Activated naive CD8-positive, alpha-beta T cell treated with anti-CD3 and anti-CD28 coated beads for 36 hours (primary cell): ENCODE measurements at regions not wholly inside any gene's neighbourhood (a gene's known extent, or its start where the extent isn't known, plus 50 kb on each side); places are given as distances from the start of the nearest gene placed in this dataset.

Experiments
- DNase-seq: peaks from one replicate; pipeline ENCODE4 v3.0.0; 2021
- H3K27ac Mint-ChIP-seq: one replicate; pipeline ENCODE4 v1.8.0; 2022; ENCODE audit warnings: mild to moderate bottlenecking, moderate library complexity, mixed read lengths
- H3K27me3 Mint-ChIP-seq: one replicate; pipeline ENCODE4 v1.8.0; 2022; ENCODE audit warnings: mild to moderate bottlenecking, mixed read lengths
- H3K36me3 Mint-ChIP-seq: one replicate; pipeline ENCODE4 v1.8.0; 2021; ENCODE audit warnings: mild to moderate bottlenecking, mixed read lengths
- H3K4me1 Mint-ChIP-seq: one replicate; pipeline ENCODE4 v1.8.0; 2021; ENCODE audit warnings: mixed read lengths
- H3K4me3 Mint-ChIP-seq: one replicate; pipeline ENCODE4 v1.8.0; 2022; ENCODE audit warnings: mild to moderate bottlenecking, moderate library complexity, mixed read lengths
- H3K9me3 Mint-ChIP-seq: one replicate; pipeline ENCODE4 v1.8.0; 2022; ENCODE audit warnings: mixed read lengths

DNA sequence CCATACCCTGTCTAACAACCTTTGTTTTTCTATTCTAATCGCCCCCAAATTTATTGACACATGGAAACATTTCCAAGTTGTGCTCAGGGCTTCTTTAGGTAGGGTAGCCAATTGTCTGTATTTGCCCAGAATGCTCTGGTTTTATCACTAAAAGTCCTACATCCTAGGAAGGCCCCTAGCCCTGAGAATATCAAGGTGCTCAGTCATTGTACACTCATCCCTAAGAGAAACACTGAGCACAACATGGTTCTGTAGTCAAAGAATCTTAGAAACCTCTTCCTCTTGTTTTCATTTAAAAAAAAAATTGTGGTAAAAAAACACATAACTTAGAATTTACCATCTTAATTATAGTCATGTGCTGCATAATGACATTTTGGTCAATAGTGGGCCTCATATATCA lies 69.0 kb upstream of the BASP1 start:
- no peak overlapping the region for H3K27ac Mint-ChIP-seq
- H3K4me1 Mint-ChIP-seq: no peaks in the 10 kb centered on the region
- no peak overlapping the region for H3K4me3 Mint-ChIP-seq
- H3K36me3 Mint-ChIP-seq: no peaks in the 10 kb centered on the region
- H3K9me3 Mint-ChIP-seq: no peaks in the 10 kb centered on the region
- no peak for DNase-seq
- H3K27me3 Mint-ChIP-seq: peaks cover 3% of the 10 kb centered on the region

DNA sequence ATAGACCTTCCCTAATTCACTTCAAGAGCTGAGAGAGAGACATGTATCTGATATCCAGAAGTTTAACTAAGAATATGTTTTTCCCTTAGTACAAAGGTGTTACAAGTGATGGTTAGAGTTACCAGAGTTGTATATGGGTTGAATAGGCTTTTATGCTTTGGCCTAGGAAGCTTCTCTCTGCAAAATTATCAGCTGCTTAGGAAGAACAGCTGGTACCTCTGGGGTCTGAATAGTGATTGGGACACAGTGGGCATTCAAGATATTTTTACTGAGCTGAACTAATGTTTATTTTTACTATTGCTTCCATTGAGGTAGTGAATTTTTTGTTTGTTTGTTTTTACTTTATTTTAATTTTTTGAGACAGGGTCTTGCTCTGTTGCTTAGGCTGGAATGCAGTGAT lies 67.6 kb upstream of the BASP1 start:
- DNase-seq: no peak

DNA sequence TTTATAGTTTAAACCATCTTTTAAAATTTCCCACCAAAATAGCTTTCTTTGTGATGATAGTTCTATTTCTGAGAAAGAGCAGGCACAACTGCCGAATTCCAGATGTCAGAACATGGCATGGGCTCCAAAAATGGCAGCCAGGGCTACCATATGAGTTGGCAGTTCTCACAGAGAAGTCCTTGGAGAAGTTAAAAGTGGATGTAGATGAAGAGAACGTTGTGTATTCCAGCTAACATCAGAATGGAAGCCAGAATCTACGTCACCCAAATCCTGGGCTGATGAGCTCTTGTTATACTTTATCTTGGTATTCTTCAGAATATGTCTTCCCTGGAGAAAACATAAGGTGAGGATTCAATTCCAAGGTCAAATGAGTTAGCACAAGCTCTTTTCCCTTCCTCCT lies 66.9 kb upstream of the BASP1 start:
- Mint-ChIP-seq H3K36me3 (no peaks in the 10 kb centered on the region), H3K27me3 (peaks cover 3% of the 10 kb centered on the region), H3K27ac (no peak overlapping the region), H3K9me3 (no peaks in the 10 kb centered on the region), H3K4me3 (no peak overlapping the region), H3K4me1 (no peaks in the 10 kb centered on the region)
- DNase-seq: no peak

More for the DNA sequence above, 67.6 kb upstream of the BASP1 start:
- Mint-ChIP-seq H3K27me3 (peaks cover 3% of the 10 kb centered on the region), H3K36me3 (no peaks in the 10 kb centered on the region), H3K27ac (no peak overlapping the region), H3K4me1 (no peaks in the 10 kb centered on the region), H3K9me3 (no peaks in the 10 kb centered on the region), H3K4me3 (no peak overlapping the region)

DNA sequence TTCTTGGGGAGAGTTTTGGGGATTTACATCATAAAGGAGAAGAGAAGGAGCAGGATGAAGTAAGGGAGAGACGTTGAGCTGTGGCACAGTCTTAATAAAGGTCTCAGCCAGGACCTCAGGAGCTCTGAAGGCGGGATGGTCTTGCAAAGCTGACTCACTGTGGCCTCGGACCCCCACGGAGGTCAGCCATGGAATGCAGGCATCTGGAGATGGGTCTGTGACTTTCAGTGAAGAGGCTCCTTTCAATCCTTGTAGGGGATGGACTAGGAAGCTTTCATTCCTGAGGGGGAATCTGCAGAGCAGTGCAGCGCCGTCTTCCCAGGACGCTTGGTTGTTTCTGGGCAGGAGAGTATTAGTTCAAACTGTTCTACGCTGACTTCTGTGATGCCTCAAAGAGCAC lies 65.7 kb upstream of the BASP1 start:
- no peak for DNase-seq
- H3K4me1 Mint-ChIP-seq: no peaks in the 10 kb centered on the region
- no peaks in the 10 kb centered on the region for H3K36me3 Mint-ChIP-seq
- no peak overlapping the region for H3K4me3 Mint-ChIP-seq
- no peaks in the 10 kb centered on the region for H3K9me3 Mint-ChIP-seq
- H3K27ac Mint-ChIP-seq: no peak overlapping the region
- no peaks in the 10 kb centered on the region for H3K27me3 Mint-ChIP-seq

DNA sequence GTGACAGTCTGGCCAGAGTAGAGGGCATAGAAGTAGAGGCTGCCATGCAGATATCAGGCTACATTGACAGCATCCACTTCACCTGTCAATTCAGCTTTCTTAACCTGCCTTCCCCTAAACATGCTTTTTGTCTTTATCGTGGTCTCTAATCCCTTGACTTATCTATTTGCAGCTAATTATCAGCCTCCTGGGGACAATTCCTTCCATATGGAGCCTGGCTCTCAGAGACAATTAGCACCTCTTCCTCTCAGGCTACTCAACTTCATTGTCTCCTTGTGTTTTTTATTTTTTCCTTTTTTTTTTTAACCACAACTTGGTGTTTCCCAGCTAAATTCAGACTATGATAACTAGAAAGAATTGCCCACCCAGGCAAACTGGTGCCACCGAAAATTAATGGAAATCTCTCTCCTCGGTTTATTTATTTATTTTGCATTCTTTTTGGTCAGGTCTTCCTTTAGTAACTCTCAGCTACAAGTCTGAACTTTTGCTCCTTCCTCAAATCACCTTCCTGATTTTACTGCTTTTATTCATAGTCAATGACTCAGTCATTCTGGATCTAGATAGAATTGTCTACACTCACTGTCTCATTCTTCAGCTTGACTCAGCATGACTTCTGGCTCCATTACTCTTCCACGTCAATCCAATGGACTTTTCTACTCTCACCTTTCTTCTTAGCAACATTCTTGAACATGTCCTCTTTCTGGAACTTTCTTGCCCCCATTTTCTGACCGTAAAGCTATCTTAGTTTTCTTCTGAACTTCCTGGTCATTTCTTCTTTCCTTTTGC lies 63.0 kb upstream of the BASP1 start:
- Mint-ChIP-seq H3K36me3 (no peaks in the 10 kb centered on the region), H3K4me3 (no peak overlapping the region), H3K9me3 (no peaks in the 10 kb centered on the region), H3K27me3 (no peaks in the 10 kb centered on the region), H3K4me1 (no peaks in the 10 kb centered on the region), H3K27ac (no peak overlapping the region)
- DNase-seq: no peak

DNA sequence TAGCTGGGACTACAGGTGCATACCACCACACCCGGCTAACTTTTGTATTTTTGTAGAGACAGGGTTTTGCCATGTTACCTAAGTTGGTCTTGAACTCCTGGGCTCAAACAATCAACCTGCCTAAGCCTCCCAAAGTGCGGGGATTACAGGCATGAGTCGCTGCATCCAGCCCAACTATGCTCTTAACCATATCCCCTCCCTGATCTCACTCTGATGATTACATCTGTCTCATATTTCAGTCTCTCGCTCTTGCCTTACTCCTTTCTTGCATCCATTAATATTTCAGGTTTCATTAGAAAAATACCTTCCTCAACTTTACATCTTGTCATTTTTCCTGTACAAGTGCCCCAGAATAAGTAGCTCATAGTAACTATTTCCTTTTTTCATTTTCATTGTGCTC lies 61.0 kb upstream of the BASP1 start:
- Mint-ChIP-seq H3K9me3 (no peaks in the 10 kb centered on the region), H3K4me1 (no peaks in the 10 kb centered on the region), H3K27ac (no peak overlapping the region), H3K4me3 (no peak overlapping the region), H3K27me3 (no peaks in the 10 kb centered on the region), H3K36me3 (no peaks in the 10 kb centered on the region)
- DNase-seq: no peak

DNA sequence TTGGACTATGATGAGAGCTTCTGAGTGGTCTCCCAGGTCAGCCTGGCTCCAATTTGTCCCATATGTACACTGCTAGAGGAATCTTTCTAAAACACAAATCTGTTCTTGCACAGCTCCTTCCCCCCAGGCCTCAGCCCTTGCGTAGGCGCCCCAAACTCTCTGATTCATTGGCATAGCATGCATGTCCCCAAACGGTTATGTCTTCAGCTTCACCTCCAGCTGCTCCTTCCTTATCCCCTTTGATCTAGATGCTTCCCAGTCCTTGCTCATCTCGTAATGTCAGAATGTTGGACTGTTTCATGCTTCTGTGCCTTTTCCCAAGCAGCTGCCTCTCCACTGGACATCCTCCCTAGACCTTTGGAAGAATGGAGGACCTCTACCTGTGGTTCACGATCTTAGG lies 60.1 kb upstream of the BASP1 start:
- no peak overlapping the region for H3K4me3 Mint-ChIP-seq
- H3K36me3 Mint-ChIP-seq: no peaks in the 10 kb centered on the region
- H3K27me3 Mint-ChIP-seq: no peaks in the 10 kb centered on the region
- no peaks in the 10 kb centered on the region for H3K9me3 Mint-ChIP-seq
- H3K4me1 Mint-ChIP-seq: no peaks in the 10 kb centered on the region
- no peak overlapping the region for H3K27ac Mint-ChIP-seq
- DNase-seq: no peak

DNA sequence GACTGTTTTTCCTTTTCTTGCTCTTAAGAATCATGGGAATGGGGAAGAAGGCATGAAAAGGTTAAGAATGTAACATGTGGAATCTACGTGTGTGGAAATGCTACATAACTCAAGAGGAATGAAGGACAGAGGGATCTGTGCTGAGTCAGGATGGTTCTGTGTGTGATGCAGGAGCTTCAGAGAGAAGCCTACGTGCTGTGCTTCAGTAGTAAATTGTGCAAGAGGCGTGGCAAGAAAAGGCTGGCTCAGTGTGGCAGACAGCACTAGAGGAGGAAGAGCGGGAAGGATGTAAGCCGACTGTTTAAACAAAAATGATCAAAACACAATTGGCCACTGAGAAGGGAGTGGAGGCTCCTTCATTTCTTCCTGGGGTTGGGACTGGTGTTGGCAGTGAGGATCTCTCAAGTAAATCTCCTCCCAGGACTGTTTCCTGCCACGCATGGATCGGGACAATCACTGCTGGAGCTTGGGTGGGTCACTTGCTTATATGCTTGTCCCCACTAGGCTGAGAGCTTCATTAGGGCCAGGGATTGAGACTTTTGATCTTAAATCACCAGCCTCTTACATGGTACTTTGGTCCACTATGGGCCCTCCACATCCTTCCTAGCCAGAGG lies 59.4 kb upstream of the BASP1 start:
- Mint-ChIP-seq H3K27ac (no peak overlapping the region), H3K4me3 (no peak overlapping the region), H3K4me1 (no peaks in the 10 kb centered on the region), H3K9me3 (no peaks in the 10 kb centered on the region), H3K36me3 (no peaks in the 10 kb centered on the region), H3K27me3 (no peaks in the 10 kb centered on the region)
- DNase-seq: no peak

DNA sequence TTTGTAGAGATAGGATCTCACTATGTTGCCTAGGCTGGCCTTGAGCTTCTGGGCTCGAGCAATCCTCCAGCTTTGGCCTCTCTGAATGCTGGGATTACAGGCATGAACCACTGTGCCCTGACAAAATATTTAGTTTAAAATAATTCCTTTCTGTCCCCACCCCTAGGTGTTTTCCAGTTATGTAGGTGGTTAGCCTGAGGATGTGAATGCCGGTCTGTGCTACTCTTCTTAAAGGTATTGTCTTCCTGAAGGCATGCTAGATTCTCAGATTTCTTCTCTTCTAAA lies 56.7 kb upstream of the BASP1 start:
- Mint-ChIP-seq H3K27me3 (no peaks in the 10 kb centered on the region), H3K27ac (no peak overlapping the region), H3K36me3 (no peaks in the 10 kb centered on the region), H3K9me3 (no peaks in the 10 kb centered on the region), H3K4me3 (no peak overlapping the region), H3K4me1 (no peaks in the 10 kb centered on the region)
- no peak for DNase-seq

DNA sequence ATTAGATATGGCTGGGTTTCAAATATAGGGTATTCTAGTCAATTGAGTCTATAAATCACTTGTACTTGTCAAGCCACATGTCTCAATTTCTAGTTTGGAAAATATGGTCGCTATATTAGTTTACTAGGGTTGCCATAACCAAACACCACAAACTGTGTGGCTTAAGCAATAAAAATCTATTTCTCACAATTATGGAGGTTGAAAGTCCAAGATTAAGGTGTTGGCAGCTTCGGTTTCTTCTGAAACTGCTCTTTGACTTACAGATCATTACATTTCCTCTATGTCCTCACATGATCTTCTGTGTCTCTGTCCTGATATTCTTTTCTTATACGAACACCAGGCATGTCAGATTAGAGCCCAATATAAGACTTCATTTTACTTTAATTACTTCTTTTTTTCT lies 55.8 kb upstream of the BASP1 start:
- H3K4me1 Mint-ChIP-seq: no peaks in the 10 kb centered on the region
- H3K9me3 Mint-ChIP-seq: no peaks in the 10 kb centered on the region
- H3K4me3 Mint-ChIP-seq: no peak overlapping the region
- no peaks in the 10 kb centered on the region for H3K36me3 Mint-ChIP-seq
- H3K27me3 Mint-ChIP-seq: no peaks in the 10 kb centered on the region
- no peak overlapping the region for H3K27ac Mint-ChIP-seq
- no peak for DNase-seq

DNA sequence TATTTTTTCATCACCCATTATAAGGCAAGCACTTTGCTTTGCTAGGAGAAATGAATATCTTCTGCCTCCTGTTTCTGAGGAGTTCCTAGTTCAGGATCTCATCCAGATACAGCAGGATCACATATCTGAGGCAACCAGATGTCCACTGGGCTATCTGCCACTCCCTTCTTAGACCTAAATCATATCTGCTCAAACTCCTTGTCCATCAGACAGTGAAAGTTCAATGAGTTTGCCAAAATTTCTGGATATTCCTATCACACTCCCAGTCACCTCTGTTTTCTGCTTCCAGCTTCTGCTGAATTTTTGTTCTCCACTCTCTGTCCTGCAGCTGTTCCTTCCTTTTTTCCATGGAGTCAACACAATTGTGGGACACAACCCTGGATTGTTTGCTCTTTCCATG lies 54.2 kb upstream of the BASP1 start:
- Mint-ChIP-seq H3K27me3 (no peaks in the 10 kb centered on the region), H3K36me3 (no peaks in the 10 kb centered on the region), H3K27ac (no peak overlapping the region), H3K4me1 (no peaks in the 10 kb centered on the region), H3K9me3 (no peaks in the 10 kb centered on the region), H3K4me3 (no peak overlapping the region)
- no peak for DNase-seq

DNA sequence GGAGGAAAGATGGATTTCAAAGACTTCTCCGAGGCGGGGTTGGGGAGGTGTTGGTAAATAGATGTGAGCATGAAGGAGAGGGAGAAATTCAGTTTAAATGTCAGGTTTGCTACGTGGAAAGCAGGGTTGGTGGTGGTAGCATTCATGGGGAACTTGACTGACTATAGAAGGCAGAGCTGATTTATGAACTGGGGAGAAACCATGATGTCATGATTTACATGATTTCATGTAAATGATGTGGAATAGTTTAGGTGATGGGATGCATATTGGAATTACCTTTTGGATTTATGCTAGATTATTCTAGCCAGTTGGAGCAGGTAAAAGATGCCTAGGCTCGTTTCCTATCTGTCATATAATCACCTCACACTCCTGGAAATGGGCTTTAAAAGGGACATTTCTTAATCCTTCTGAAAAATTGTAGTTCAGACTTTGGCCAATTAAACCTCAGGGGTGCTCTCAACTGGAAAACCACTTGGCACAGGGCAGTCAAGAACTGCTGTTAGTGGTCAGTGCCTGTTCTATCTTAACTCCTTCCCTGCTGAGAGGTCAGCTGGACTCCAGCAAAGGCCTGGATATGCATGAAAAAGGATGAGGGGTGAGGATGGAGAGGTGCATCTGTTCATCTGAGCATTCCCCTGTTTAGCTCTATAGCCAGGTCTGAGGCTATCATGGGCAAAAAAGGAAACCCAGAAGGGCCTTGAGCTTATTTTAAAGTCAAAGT lies 50.1 kb upstream of the BASP1 start:
- Mint-ChIP-seq H3K9me3 (no peaks in the 10 kb centered on the region), H3K27me3 (peaks cover 3% of the 10 kb centered on the region), H3K4me1 (no peaks in the 10 kb centered on the region), H3K36me3 (no peaks in the 10 kb centered on the region), H3K4me3 (no peak overlapping the region), H3K27ac (no peak overlapping the region)
- no peak for DNase-seq
